Suprapubic skin (tissue), 4 donors: ENCODE measurements at regions not wholly inside any gene's neighbourhood (a gene's known extent, or its start where the extent isn't known, plus 50 kb on each side); places are given as distances from the start of the nearest gene placed in this dataset.

Experiments
- DNase-seq, 2 donors: peaks; one replicate each; pipeline ENCODE4 v3.0.0-alpha.2; 2019; ENCODE audit warnings: low spot score in 2 of 2
- H3K27ac ChIP-seq: fragments of 200-600 bp; sonication (generic); one replicate; pipeline ENCODE4 v1.5.1; 2019
- H3K27me3 ChIP-seq: fragments of 200-600 bp; sonication (generic); one replicate; pipeline ENCODE4 v1.5.1; 2019
- H3K36me3 ChIP-seq: fragments of 200-600 bp; sonication (generic); one replicate; pipeline ENCODE4 v1.5.1; 2019
- H3K4me1 ChIP-seq: fragments of 200-600 bp; sonication (generic); one replicate; pipeline ENCODE4 v1.5.1; 2019
- H3K4me3 ChIP-seq: fragments of 200-600 bp; sonication (generic); one replicate; pipeline ENCODE4 v1.5.1; 2019; ENCODE audit warnings: mild to moderate bottlenecking
- H3K9me3 ChIP-seq: fragments of 200-600 bp; sonication (generic); one replicate; pipeline ENCODE4 v1.5.1; 2019
- CTCF ChIP-seq, 2 donors: fragments of 200-600 bp in 1 of 2; fragments of 450-650 bp in 1 of 2; sonication (generic) in 1 of 2; IDR thresholded peaks; one replicate each; pipeline ENCODE4 v1.5.1; 2016 to 2019; ENCODE audit warnings: antibody characterized with exemption in 2 of 2, mild to moderate bottlenecking in 1 of 2, moderate library complexity in 1 of 2
- EP300 ChIP-seq: sonication (generic); formaldehyde crosslinking; IDR thresholded peaks from one replicate; pipeline ENCODE4 v1.6.1; 2017; ENCODE audit warnings: antibody characterized with exemption
- POLR2A ChIP-seq, 2 donors: fragments of 450-650 bp; IDR thresholded peaks; one replicate each; pipeline ENCODE4 v1.6.1; 2017; ENCODE audit warnings: antibody characterized with exemption in 2 of 2, mild to moderate bottlenecking in 2 of 2, moderate library complexity in 2 of 2
- POLR2AphosphoS5 ChIP-seq, 3 donors: sonication (generic); formaldehyde crosslinking; IDR thresholded peaks; one replicate each; pipeline ENCODE4 v1.6.1; 2017; ENCODE audit warnings: antibody characterized with exemption in 3 of 3
- WGBS: methylation state at CpG from one replicate; pipeline ENCODE4 v1.1.5; 2018; 5-methylcytosine and 5-hydroxymethylcytosine counted together

DNA sequence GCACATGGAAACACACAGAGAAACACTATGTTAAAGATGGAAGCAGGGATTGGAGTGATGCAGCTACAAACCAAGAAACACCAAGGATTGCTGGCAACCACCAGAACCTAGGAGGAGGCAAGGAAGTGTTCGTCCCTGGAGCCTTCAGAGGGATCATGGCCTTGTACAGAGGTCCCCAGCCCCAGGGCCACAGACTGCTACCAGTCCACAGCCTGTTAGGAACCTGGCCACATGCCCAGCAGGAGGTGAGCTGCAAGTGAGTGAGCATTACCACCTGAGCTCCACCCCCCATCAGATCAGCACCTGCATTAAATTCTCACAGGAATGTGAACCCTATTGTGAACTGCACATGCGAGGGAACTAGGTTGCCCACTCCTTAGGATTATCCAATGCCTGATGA, 505.7 kb upstream of the MDFIC2 start:
- 88% methylated on average over 2 of the region's 2 CpGs for WGBS

DNA sequence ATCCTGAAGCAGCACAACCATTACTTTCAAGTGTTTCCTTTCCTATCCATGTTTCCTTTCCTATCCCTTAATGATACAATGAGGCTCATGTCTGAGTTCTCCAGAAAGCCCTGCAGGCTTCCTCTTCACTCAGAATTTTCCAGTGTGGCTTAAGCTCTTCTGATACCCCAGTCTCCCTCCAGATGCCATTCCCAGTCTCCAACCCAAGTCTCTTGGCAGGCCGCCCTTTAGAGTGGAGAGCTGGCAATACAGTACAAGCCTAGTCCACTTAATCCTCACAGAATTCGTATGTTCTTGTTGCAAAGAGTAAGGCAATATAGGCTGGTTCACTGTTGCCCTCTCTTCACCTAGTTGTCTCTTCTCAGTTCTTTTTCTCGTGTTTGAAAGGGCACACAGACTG, 503.9 kb upstream of the MDFIC2 start:
- TF ChIP-seq CTCF (IDR thresholded peaks at IDR 0.05) (no peak), POLR2A (IDR thresholded peaks at IDR 0.05) (no peak), EP300 (no peak), POLR2AphosphoS5 (IDR thresholded peaks at IDR 0.05) (no peak)
- Histone ChIP-seq H3K4me3 (no peak overlapping the region), H3K4me1 (no peaks in the 10 kb centered on the region), H3K36me3 (no peaks in the 10 kb centered on the region), H3K27me3 (no peaks in the 10 kb centered on the region), H3K9me3 (no peaks in the 10 kb centered on the region), H3K27ac (no peak overlapping the region)
- no peak for DNase-seq
- WGBS: 91% methylated on average over 3 of the region's 3 CpGs

More for the DNA sequence above, 505.7 kb upstream of the MDFIC2 start:
- no peaks in the 10 kb centered on the region for H3K4me1 ChIP-seq
- TF ChIP-seq POLR2AphosphoS5 (IDR thresholded peaks at IDR 0.05): no peak
- TF ChIP-seq EP300: no peak
- no peak for TF ChIP-seq POLR2A (IDR thresholded peaks at IDR 0.05)
- TF ChIP-seq CTCF (IDR thresholded peaks at IDR 0.05): no peak
- no peak overlapping the region for H3K4me3 ChIP-seq
- no peaks in the 10 kb centered on the region for H3K9me3 ChIP-seq
- H3K27ac ChIP-seq: no peak overlapping the region
- no peaks in the 10 kb centered on the region for H3K27me3 ChIP-seq
- no peak for DNase-seq
- H3K36me3 ChIP-seq: no peaks in the 10 kb centered on the region

GRCh38 chr3:70815817-70816216, 503.4 kb upstream of the MDFIC2 start:
- WGBS: 60% methylated on average over 4 of the region's 4 CpGs
- H3K9me3 ChIP-seq: no peaks in the 10 kb centered on the region
- no peak for DNase-seq
- TF ChIP-seq POLR2AphosphoS5 (IDR thresholded peaks at IDR 0.05) (no peak), POLR2A (IDR thresholded peaks at IDR 0.05) (no peak), EP300 (no peak), CTCF (IDR thresholded peaks at IDR 0.05) (no peak)
- no peaks in the 10 kb centered on the region for H3K36me3 ChIP-seq
- no peaks in the 10 kb centered on the region for H3K4me1 ChIP-seq
- no peak overlapping the region for H3K27ac ChIP-seq
- no peak overlapping the region for H3K4me3 ChIP-seq
- H3K27me3 ChIP-seq: no peaks in the 10 kb centered on the region

DNA sequence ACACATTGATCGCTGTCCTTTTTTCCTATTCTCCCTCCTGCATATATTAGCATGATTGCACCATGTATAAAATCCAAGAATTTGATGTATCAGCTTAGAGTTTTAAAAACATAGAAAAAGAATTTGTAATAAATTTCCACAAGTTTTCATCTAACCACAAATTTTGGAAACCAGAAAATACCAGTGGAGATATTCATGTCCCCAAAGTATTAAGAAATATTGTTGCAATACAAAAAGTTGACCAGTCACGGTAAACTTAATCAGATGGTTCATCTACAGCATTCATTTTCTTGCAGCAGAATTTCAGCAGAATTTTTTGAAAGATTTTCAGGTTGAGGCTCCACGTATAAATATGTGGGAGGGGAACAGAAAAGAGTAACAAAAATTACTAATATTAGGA, 500.9 kb upstream of the MDFIC2 start:
- no peak overlapping the region for H3K4me3 ChIP-seq
- H3K9me3 ChIP-seq: no peaks in the 10 kb centered on the region
- 80% methylated on average over 3 of the region's 3 CpGs for WGBS
- H3K4me1 ChIP-seq: no peaks in the 10 kb centered on the region
- TF ChIP-seq POLR2AphosphoS5 (IDR thresholded peaks at IDR 0.05) (no peak), POLR2A (IDR thresholded peaks at IDR 0.05) (no peak), CTCF (IDR thresholded peaks at IDR 0.05) (no peak), EP300 (no peak)
- no peak overlapping the region for H3K27ac ChIP-seq
- H3K36me3 ChIP-seq: no peaks in the 10 kb centered on the region
- DNase-seq: no peak
- no peaks in the 10 kb centered on the region for H3K27me3 ChIP-seq

- TF ChIP-seq POLR2A (IDR thresholded peaks at IDR 0.05) (no peak), EP300 (no peak), POLR2AphosphoS5 (IDR thresholded peaks at IDR 0.05) (peak in 1 of 3 donors; percentile 44), CTCF (IDR thresholded peaks at IDR 0.05) (no peak)
- Histone ChIP-seq H3K4me1 (no peaks in the 10 kb centered on the region), H3K36me3 (no peaks in the 10 kb centered on the region), H3K27ac (no peak overlapping the region), H3K4me3 (no peak overlapping the region), H3K9me3 (no peaks in the 10 kb centered on the region), H3K27me3 (no peaks in the 10 kb centered on the region)
- DNase-seq: peak in 1 of 2 donors; percentile 72
- 34% methylated on average over 2 of the region's 2 CpGs for WGBS
Measured at GRCh38 chr3:70811880-70812279, 499.4 kb upstream of the MDFIC2 start.
